B cell (primary cell): ENCODE measurements at regions not wholly inside any gene's neighbourhood (a gene's known extent, or its start where the extent isn't known, plus 50 kb on each side); places are given as distances from the start of the nearest gene placed in this dataset.

Experiments
- ATAC-seq: fragments of 200-7000 bp; cut with Tn5 transposase; one replicate; pipeline ENCODE4 v1.10.0; 2021; ENCODE audit warnings: low read depth, mild to moderate bottlenecking, moderate number of reproducible peaks, moderate library complexity
- CTCF ChIA-PET: fragments of 350-600 bp; sonication (Branson Sonifier 250); formaldehyde crosslinking; loops from one replicate; lab custom pipeline; 2021; ENCODE audit warnings: antibody characterized with exemption, inconsistent platforms; lab: Charles Lee
- POLR2A ChIA-PET: fragments of 350-600 bp; sonication (Branson Sonifier 250); formaldehyde crosslinking; loops from one replicate; lab custom pipeline; 2021; ENCODE audit warnings: antibody characterized with exemption; lab: Charles Lee
- DNase-seq: peaks from one replicate; pipeline ENCODE4 v3.0.0; 2013
- H2AFZ ChIP-seq: 2 replicates; pipeline ENCODE4 v1.6.1; 2012; ENCODE audit warnings: mild to moderate bottlenecking, low read depth, low read length; ENCODE audit not compliant: insufficient read depth, poor library complexity, severe bottlenecking
- H3K27ac ChIP-seq, 2 donors: 1 replicate in 1 of 2; 2 replicates in 1 of 2; pipeline ENCODE4 v1.5.1; 2012 to 2013; ENCODE audit warnings: low read length in 2 of 2, mild to moderate bottlenecking in 2 of 2, moderate library complexity in 1 of 2
- H3K27me3 ChIP-seq, 4 experiments: fragments of 200-600 bp in 1 of 4; sonication (generic) in 1 of 4; replicated peaks in 1 of 4; 1 replicate in 2 of 4; 2 replicates in 2 of 4; pipeline versions ENCODE4 v1.6.1 to v1.7.0; 2013 to 2016; ENCODE audit warnings: low read length in 3 of 4, mild to moderate bottlenecking in 2 of 4, mixed read lengths in 1 of 4, moderate library complexity in 1 of 4; ENCODE audit not compliant: insufficient read depth in 4 of 4, control insufficient read depth in 3 of 4; ENCODE audit errors: control extremely low read depth in 1 of 4
- H3K36me3 ChIP-seq, 2 experiments: replicated peaks in 1 of 2; 1 replicate in 1 of 2; 2 replicates in 1 of 2; pipeline versions ENCODE4 v1.6.1 to v1.7.1; 2013; ENCODE audit warnings: low read length in 1 of 2; ENCODE audit not compliant: insufficient read depth in 2 of 2, control insufficient read depth in 1 of 2; ENCODE audit errors: control extremely low read depth in 1 of 2, extremely low read depth in 1 of 2
- H3K4me1 ChIP-seq, 2 donors: fragments of 200-600 bp in 1 of 2; sonication (generic) in 1 of 2; 1 replicate in 1 of 2; 2 replicates in 1 of 2; pipeline versions ENCODE4 v1.5.1 to v1.6.1; 2013 to 2017; ENCODE audit warnings: low read length in 2 of 2; ENCODE audit not compliant: control insufficient read depth in 2 of 2, insufficient read depth in 2 of 2
- H3K4me2 ChIP-seq: replicated peaks from 2 replicates; pipeline ENCODE3; 2012; ENCODE audit warnings: mild to moderate bottlenecking, low read depth, low read length; ENCODE audit not compliant: poor library complexity, severe bottlenecking
- H3K4me3 ChIP-seq, 5 experiments: fragments of 200-600 bp in 1 of 5; sonication (generic) in 1 of 5; 1 replicate in 3 of 5; 2 replicates in 2 of 5; pipeline versions ENCODE4 v1.5.1 to v1.7.0; 2011 to 2016; ENCODE audit warnings: low read length in 4 of 5, mild to moderate bottlenecking in 4 of 5, low read depth in 2 of 5, control low read depth in 1 of 5, moderate library complexity in 1 of 5; ENCODE audit not compliant: insufficient read depth in 1 of 5; ENCODE audit errors: control extremely low read depth in 1 of 5, extremely low read depth in 1 of 5
- H3K79me2 ChIP-seq: fragments of 200-600 bp; sonication (generic); one replicate; pipeline ENCODE4 v1.6.0; 2016; ENCODE audit warnings: low read length; ENCODE audit not compliant: control insufficient read depth, insufficient read depth
- H3K9ac ChIP-seq: fragments of 200-600 bp; sonication (generic); 2 replicates; pipeline ENCODE4 v1.6.1; 2017; ENCODE audit warnings: mild to moderate bottlenecking, low read length, moderate library complexity
- H3K9me3 ChIP-seq, 3 donors: one replicate each; pipeline versions ENCODE4 v1.6.1 to v1.7.1; 2013; ENCODE audit warnings: low read length in 2 of 3; ENCODE audit not compliant: control insufficient read depth in 2 of 3, insufficient read depth in 1 of 3; ENCODE audit errors: control extremely low read depth in 1 of 3
- H4K20me1 ChIP-seq: 2 replicates; pipeline ENCODE4 v1.6.0; 2012; ENCODE audit warnings: mild to moderate bottlenecking, low read length; ENCODE audit not compliant: insufficient read depth, control insufficient read depth, poor library complexity, severe bottlenecking
- H3K27ac Mint-ChIP-seq: one replicate; pipeline ENCODE4 v1.8.0; 2021; ENCODE audit warnings: mixed read lengths
- H3K27me3 Mint-ChIP-seq: one replicate; pipeline ENCODE4 v1.8.0; 2021; ENCODE audit warnings: mixed read lengths
- H3K4me1 Mint-ChIP-seq: one replicate; pipeline ENCODE4 v1.8.0; 2021; ENCODE audit warnings: mixed read lengths
- H3K4me3 Mint-ChIP-seq: one replicate; pipeline ENCODE4 v1.8.0; 2021; ENCODE audit warnings: mixed read lengths
- H3K9me3 Mint-ChIP-seq: one replicate; pipeline ENCODE4 v1.8.0; 2022; ENCODE audit warnings: mixed read lengths; ENCODE audit not compliant: insufficient read depth
- EZH2 ChIP-seq: IDR thresholded peaks from 2 replicates; pipeline ENCODE4 v1.6.1; 2012; ENCODE audit warnings: borderline replicate concordance, low read depth, mild to moderate bottlenecking, moderate library complexity, low read length; ENCODE audit not compliant: insufficient read depth, poor library complexity, severe bottlenecking
- WGBS: methylation state at CpG from one replicate; pipeline ENCODE4 v1.1.5; 2013; ENCODE audit warnings: missing lambda C conversion rate; ENCODE audit not compliant: insufficient coverage; 5-methylcytosine and 5-hydroxymethylcytosine counted together
- intact Hi-C: fragments of 100-400 bp; cut with micrococcal nuclease; formaldehyde crosslinking; loops from one replicate; pipeline ENCODE4 v1.10.0; 2022
- TF ChIP-seq, protein P1 (sequence below): fragments of 200-600 bp; IDR thresholded peaks from one replicate; pipeline ENCODE4 v1.8.0; 2022; ENCODE audit warnings: antibody characterized with exemption, mild to moderate bottlenecking

- H3K4me1 Mint-ChIP-seq: no peaks in the 10 kb centered on the region
- H3K79me2 ChIP-seq: no peaks in the 10 kb centered on the region
- H3K9ac ChIP-seq: no peak overlapping the region
- ChIA-PET POLR2A (no interaction called here), CTCF (interaction anchor here (1.0 kb wide), 1 partner anchor 10 kb away, joined by 3 read pairs; no protein-coding TSS in a partner anchor)
- intact Hi-C loops: no loop called here
- WGBS: no CpG with 5 or more reads among the region's 4 CpGs
- no peaks in the 10 kb centered on the region for H3K27me3 ChIP-seq
- no peak overlapping the region for H3K4me3 ChIP-seq
- no peak for DNase-seq
- no peaks in the 10 kb centered on the region for H4K20me1 ChIP-seq
- no peak for ATAC-seq
- no peak overlapping the region for H3K27ac Mint-ChIP-seq
- no peaks in the 10 kb centered on the region for H3K27me3 Mint-ChIP-seq
- no peaks in the 10 kb centered on the region for H3K36me3 ChIP-seq
- no peaks in the 10 kb centered on the region for H3K9me3 ChIP-seq
- H3K27ac ChIP-seq: no peak overlapping the region
- no peak for TF ChIP-seq EZH2
- TF ChIP-seq, protein P1, sequence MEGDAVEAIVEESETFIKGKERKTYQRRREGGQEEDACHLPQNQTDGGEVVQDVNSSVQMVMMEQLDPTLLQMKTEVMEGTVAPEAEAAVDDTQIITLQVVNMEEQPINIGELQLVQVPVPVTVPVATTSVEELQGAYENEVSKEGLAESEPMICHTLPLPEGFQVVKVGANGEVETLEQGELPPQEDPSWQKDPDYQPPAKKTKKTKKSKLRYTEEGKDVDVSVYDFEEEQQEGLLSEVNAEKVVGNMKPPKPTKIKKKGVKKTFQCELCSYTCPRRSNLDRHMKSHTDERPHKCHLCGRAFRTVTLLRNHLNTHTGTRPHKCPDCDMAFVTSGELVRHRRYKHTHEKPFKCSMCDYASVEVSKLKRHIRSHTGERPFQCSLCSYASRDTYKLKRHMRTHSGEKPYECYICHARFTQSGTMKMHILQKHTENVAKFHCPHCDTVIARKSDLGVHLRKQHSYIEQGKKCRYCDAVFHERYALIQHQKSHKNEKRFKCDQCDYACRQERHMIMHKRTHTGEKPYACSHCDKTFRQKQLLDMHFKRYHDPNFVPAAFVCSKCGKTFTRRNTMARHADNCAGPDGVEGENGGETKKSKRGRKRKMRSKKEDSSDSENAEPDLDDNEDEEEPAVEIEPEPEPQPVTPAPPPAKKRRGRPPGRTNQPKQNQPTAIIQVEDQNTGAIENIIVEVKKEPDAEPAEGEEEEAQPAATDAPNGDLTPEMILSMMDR: no peak
- no peak overlapping the region for H3K4me3 Mint-ChIP-seq
- peaks cover 2% of the 10 kb centered on the region for H3K9me3 Mint-ChIP-seq
- no peak overlapping the region for H2AFZ ChIP-seq
- H3K4me2 ChIP-seq: no peak overlapping the region
- H3K4me1 ChIP-seq: no peaks in the 10 kb centered on the region
Observed at GRCh38 chr11:25766332-25767015, 565.5 kb upstream of the ANO3 start.

- no peaks in the 10 kb centered on the region for H3K4me1 ChIP-seq
- no peaks in the 10 kb centered on the region for H3K27me3 ChIP-seq
- DNase-seq: no peak
- H3K27me3 Mint-ChIP-seq: no peaks in the 10 kb centered on the region
- CTCF ChIA-PET: no interaction called here
- no peak overlapping the region for H2AFZ ChIP-seq
- no peak overlapping the region for H3K4me2 ChIP-seq
- H3K9me3 Mint-ChIP-seq: no peaks in the 10 kb centered on the region
- H3K4me1 Mint-ChIP-seq: no peaks in the 10 kb centered on the region
- no peak overlapping the region for H3K4me3 Mint-ChIP-seq
- H3K9ac ChIP-seq: no peak overlapping the region
- no peak overlapping the region for H3K27ac ChIP-seq
- no peaks in the 10 kb centered on the region for H3K9me3 ChIP-seq
- no peaks in the 10 kb centered on the region for H3K79me2 ChIP-seq
- no peaks in the 10 kb centered on the region for H3K36me3 ChIP-seq
- no peak overlapping the region for H3K4me3 ChIP-seq
- POLR2A ChIA-PET: no interaction called here
- TF ChIP-seq EZH2: no peak
- TF ChIP-seq, protein P1: no peak
- no peak overlapping the region for H3K27ac Mint-ChIP-seq
- intact Hi-C loops: no loop called here
- H4K20me1 ChIP-seq: no peaks in the 10 kb centered on the region
- no CpG with 5 or more reads among the region's 3 CpGs for WGBS
- no peak for ATAC-seq
Observed at GRCh38 chr11:25769287-25769686, 562.6 kb upstream of the ANO3 start.
